Endodermal cell (in vitro differentiated cells): ENCODE measurements at regions not wholly inside any gene's neighbourhood (a gene's known extent, or its start where the extent isn't known, plus 50 kb on each side); places are given as distances from the start of the nearest gene placed in this dataset.

Source experiments
- DNase-seq: peaks from one replicate; pipeline ENCODE4 v3.0.0-alpha.2; 2017
- H3K27ac ChIP-seq: 2 replicates; pipeline ENCODE4 v1.5.1; 2013; ENCODE audit warnings: mild to moderate bottlenecking, low read depth, low read length, moderate library complexity
- H3K27me3 ChIP-seq: 2 replicates; pipeline ENCODE4 v1.6.1; 2013; ENCODE audit warnings: mild to moderate bottlenecking, low read length, moderate library complexity; ENCODE audit not compliant: insufficient read depth, control insufficient read depth, poor library complexity, severe bottlenecking
- H3K36me3 ChIP-seq: 2 replicates; pipeline ENCODE4 v1.7.0; 2013; ENCODE audit warnings: mild to moderate bottlenecking, low read length, moderate library complexity; ENCODE audit not compliant: control insufficient read depth, insufficient read depth
- H3K4me1 ChIP-seq: one replicate; pipeline ENCODE4 v1.7.0; 2013; ENCODE audit warnings: low read length; ENCODE audit not compliant: control insufficient read depth, insufficient read depth
- H3K4me3 ChIP-seq: 2 replicates; pipeline ENCODE4 v1.5.1; 2013; ENCODE audit warnings: mild to moderate bottlenecking, low read length, moderate library complexity
- H3K9ac ChIP-seq: 2 replicates; pipeline ENCODE4 v1.6.1; 2013; ENCODE audit warnings: mild to moderate bottlenecking, low read length, moderate library complexity; ENCODE audit not compliant: poor library complexity, severe bottlenecking; ENCODE audit errors: extremely low read depth
- H3K9me3 ChIP-seq: 2 replicates; pipeline ENCODE4 v1.6.1; 2013; ENCODE audit warnings: mild to moderate bottlenecking, low read length, moderate library complexity; ENCODE audit not compliant: control insufficient read depth
- H3K27ac Mint-ChIP-seq: 2 replicates; pipeline ENCODE4 v1.8.0; 2020; ENCODE audit warnings: mixed read lengths
- H3K27me3 Mint-ChIP-seq: 2 replicates; pipeline ENCODE4 v1.8.0; 2021; ENCODE audit warnings: mild to moderate bottlenecking, mixed read lengths; ENCODE audit not compliant: insufficient read depth
- H3K36me3 Mint-ChIP-seq: 2 replicates; pipeline ENCODE4 v1.8.0; 2020; ENCODE audit warnings: low read depth, mixed read lengths
- H3K4me1 Mint-ChIP-seq: 2 replicates; pipeline ENCODE4 v1.8.0; 2020; ENCODE audit warnings: mixed read lengths
- H3K4me3 Mint-ChIP-seq: 2 replicates; pipeline ENCODE4 v1.8.0; 2020; ENCODE audit warnings: mild to moderate bottlenecking, moderate library complexity, mixed read lengths
- H3K9me3 Mint-ChIP-seq: 2 replicates; pipeline ENCODE4 v1.8.0; 2020; ENCODE audit warnings: mild to moderate bottlenecking, mixed read lengths
- CTCF ChIP-seq: fragments of 200-600 bp; sonication (generic); conservative IDR thresholded peaks from 2 replicates; pipeline ENCODE4 v1.5.0; 2021; ENCODE audit warnings: antibody characterized with exemption, mild to moderate bottlenecking
- WGBS, 2 experiments: methylation state at CpG; one replicate each; pipeline versions ENCODE4 v1.1.5 to v1.1.7; 2013; ENCODE audit warnings: missing lambda C conversion rate in 2 of 2, mixed read lengths in 1 of 2; ENCODE audit not compliant: insufficient coverage in 1 of 2, insufficient read length in 1 of 2; 5-methylcytosine and 5-hydroxymethylcytosine counted together

GRCh38 chr5:142453932-142454331 lies 129.1 kb upstream of the SPRY4 start:
- 85 to 95% methylated on average over 4 to 7 of the region's 7 CpGs for WGBS, 2 experiments
- H3K36me3 Mint-ChIP-seq: peaks cover 3% of the 10 kb centered on the region
- no peak overlapping the region for H3K4me3 Mint-ChIP-seq
- H3K27me3 ChIP-seq: no peaks in the 10 kb centered on the region
- H3K27me3 Mint-ChIP-seq: no peaks in the 10 kb centered on the region
- H3K27ac ChIP-seq: no peak overlapping the region
- no peak overlapping the region for H3K4me3 ChIP-seq
- H3K36me3 ChIP-seq: no peaks in the 10 kb centered on the region
- no peak overlapping the region for H3K9ac ChIP-seq
- peaks cover 10% of the 10 kb centered on the region for H3K9me3 Mint-ChIP-seq
- no peaks in the 10 kb centered on the region for H3K4me1 ChIP-seq
- peak; percentile 47 for DNase-seq
- no peak overlapping the region for H3K27ac Mint-ChIP-seq
- peaks cover 18% of the 10 kb centered on the region for H3K9me3 ChIP-seq
- TF ChIP-seq CTCF: no peak
- H3K4me1 Mint-ChIP-seq: no peaks in the 10 kb centered on the region

GRCh38 chr5:142450419-142450818 lies 125.6 kb upstream of the SPRY4 start:
- no peaks in the 10 kb centered on the region for H3K4me1 ChIP-seq
- TF ChIP-seq CTCF: no peak
- H3K4me3 Mint-ChIP-seq: no peak overlapping the region

GRCh38 chr5:142447887-142448286 lies 123.1 kb upstream of the SPRY4 start:
- Mint-ChIP-seq H3K27ac (no peak overlapping the region), H3K4me3 (no peak overlapping the region), H3K36me3 (peaks cover 3% of the 10 kb centered on the region), H3K4me1 (peaks cover 9% of the 10 kb centered on the region), H3K9me3 (peaks cover 10% of the 10 kb centered on the region), H3K27me3 (no peaks in the 10 kb centered on the region)
- no peak for TF ChIP-seq CTCF
- no peaks in the 10 kb centered on the region for H3K4me1 ChIP-seq
- no peak overlapping the region for H3K9ac ChIP-seq
- no peaks in the 10 kb centered on the region for H3K27me3 ChIP-seq
- H3K4me3 ChIP-seq: no peak overlapping the region
- H3K9me3 ChIP-seq: peaks cover 10% of the 10 kb centered on the region
- DNase-seq: no peak
- WGBS, 2 experiments: 91% methylated on average over 1 of the region's 1 CpG; no CpG with 5 or more reads in 1 of the 2 experiments
- H3K36me3 ChIP-seq: no peaks in the 10 kb centered on the region
- no peak overlapping the region for H3K27ac ChIP-seq

More at GRCh38 chr5:142450419-142450818, 125.6 kb upstream of the SPRY4 start:
- peaks cover 9% of the 10 kb centered on the region for H3K4me1 Mint-ChIP-seq
- DNase-seq: no peak
- no peak overlapping the region for H3K9ac ChIP-seq
- peaks cover 10% of the 10 kb centered on the region for H3K9me3 Mint-ChIP-seq
- H3K27ac ChIP-seq: no peak overlapping the region
- H3K9me3 ChIP-seq: peaks cover 11% of the 10 kb centered on the region
- H3K4me3 ChIP-seq: no peak overlapping the region
- H3K27me3 Mint-ChIP-seq: no peaks in the 10 kb centered on the region
- H3K36me3 Mint-ChIP-seq: peaks cover 3% of the 10 kb centered on the region
- H3K27ac Mint-ChIP-seq: no peak overlapping the region
- no peaks in the 10 kb centered on the region for H3K27me3 ChIP-seq
- H3K36me3 ChIP-seq: no peaks in the 10 kb centered on the region
